Sigmoid colon (tissue), 4 donors: ENCODE measurements at regions not wholly inside any gene's neighbourhood (a gene's known extent, or its start where the extent isn't known, plus 50 kb on each side); places are given as distances from the start of the nearest gene placed in this dataset.

ENCODE experiments used
- CTCF ChIP-seq, 4 experiments: fragments of 450-650 bp in 3 of 4; fragments of 200-600 bp in 1 of 4; IDR thresholded peaks; one replicate each; pipeline ENCODE4 v1.5.1; 2016 to 2019; ENCODE audit warnings: antibody characterized with exemption in 4 of 4, mild to moderate bottlenecking in 3 of 4, moderate library complexity in 2 of 4
- EP300 ChIP-seq, 4 donors: sonication (generic); formaldehyde crosslinking; IDR thresholded peaks; one replicate each; pipeline ENCODE4 v1.6.1; 2017; ENCODE audit warnings: antibody characterized with exemption in 4 of 4
- POLR2A ChIP-seq, 2 donors: fragments of 450-650 bp; IDR thresholded peaks; one replicate each; pipeline ENCODE4 v1.6.1; 2016; ENCODE audit warnings: antibody characterized with exemption in 2 of 2, mild to moderate bottlenecking in 2 of 2, moderate library complexity in 2 of 2
- POLR2AphosphoS5 ChIP-seq, 4 donors: sonication (generic); formaldehyde crosslinking; IDR thresholded peaks; one replicate each; pipeline ENCODE4 v1.6.1; 2017; ENCODE audit warnings: antibody characterized with exemption in 4 of 4

- TF ChIP-seq CTCF (IDR thresholded peaks at IDR 0.05) (no peak), POLR2A (IDR thresholded peaks at IDR 0.05) (no peak), EP300 (IDR thresholded peaks at IDR 0.05) (no peak), POLR2AphosphoS5 (IDR thresholded peaks at IDR 0.05) (no peak)
Measured at GRCh38 chr18:27250471-27250870, 65.4 kb upstream of the CHST9 start.
